AG20443 (cell line): ENCODE measurements at regions not wholly inside any gene's neighbourhood (a gene's known extent, or its start where the extent isn't known, plus 50 kb on each side); places are given as distances from the start of the nearest gene placed in this dataset.
"Not testable (repeated sequence)": the region's sequence is repeated elsewhere in the genome, so short reads cannot be mapped to it uniquely, and the experiment has no call there.

Experiments used
- DNase-seq: peaks from one replicate; pipeline ENCODE4 v3.0.0; 2012; ENCODE audit warnings: low spot score, mixed read lengths

DNA sequence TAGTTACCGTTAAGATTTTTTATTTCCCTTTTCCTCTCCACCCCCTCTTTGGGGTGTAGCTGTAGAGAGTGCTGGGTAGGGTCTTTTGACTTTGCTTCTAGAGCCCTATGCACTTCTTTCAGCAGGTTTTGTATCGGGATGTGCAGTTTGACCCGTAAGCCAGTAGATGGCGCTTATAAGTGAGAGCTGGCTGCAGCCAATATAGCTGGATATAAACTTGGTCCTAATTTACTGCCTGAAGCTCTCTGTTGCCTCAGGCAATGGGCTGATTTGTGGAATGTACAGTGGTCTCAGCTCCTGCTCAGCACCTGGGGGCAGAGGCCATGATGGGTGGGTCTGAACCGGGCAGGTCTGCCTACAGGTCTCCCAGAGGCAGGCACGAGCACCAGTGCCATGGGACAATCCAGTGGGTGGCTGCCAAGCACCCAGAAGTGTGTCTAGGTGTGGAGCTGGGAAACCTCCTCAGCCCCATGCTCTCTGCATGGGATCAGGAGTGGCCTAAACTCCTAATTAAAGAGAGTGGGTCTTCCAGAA lies 146.5 kb downstream of the SPANXN1 start:
- no peak for DNase-seq

DNA sequence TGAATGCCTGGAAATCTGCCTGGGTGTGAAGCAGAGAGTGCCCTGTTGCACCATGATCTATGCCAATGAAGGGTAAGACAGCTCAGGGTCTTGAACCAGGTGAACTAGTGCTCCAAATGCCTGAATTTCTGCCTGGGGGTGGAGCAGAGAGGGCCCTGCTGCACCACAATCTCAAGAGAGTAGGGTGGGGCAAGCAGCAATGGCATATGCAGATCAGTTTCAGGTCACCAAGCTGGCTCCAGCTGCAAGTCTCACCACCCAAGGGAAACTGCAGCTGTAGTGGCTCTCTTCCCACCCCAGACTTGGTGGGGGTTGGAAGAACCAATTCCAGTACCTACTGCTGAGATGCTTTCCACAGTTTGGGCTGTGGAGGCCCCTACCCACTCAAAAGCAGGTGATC lies 147.0 kb downstream of the SPANXN1 start:
- no peak for DNase-seq

DNA sequence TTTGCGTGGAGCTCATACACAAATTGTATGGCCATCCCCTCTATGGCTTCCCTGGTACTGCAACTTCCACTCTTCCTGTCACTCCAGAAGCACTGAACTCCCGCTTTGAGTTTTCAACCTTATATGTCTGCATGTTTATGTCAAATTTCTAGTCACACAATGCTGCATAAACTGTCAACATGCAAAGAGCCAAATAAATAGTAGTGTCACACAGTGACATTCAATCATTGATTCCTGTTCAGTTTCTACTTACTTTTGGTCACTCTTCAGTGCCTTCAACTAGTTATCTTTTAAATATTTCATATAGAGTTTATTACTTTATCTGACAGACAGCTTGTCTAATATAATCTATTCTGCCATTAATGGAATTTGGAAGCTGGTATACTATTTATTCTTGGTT lies 149.3 kb downstream of the SPANXN1 start:
- no peak for DNase-seq

DNA sequence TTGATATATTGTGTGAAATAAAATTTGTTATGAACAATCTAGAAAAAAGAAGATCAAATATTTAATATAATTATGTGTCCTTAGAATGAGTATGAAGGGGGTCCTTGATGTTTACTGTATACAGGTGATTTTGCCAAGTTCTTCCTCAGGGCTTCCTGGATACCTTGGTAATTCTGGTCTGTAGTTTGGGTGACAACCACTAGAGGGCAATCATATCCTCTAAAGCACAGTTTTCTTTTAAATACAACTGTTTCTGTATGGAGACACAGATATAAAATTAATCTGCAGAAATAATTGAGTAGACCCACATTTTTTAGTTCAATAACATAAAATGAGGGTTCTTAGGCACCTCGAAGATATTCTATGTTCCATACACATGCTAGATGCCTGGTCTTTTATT lies 157.7 kb downstream of the SPANXN1 start:
- peak; percentile 7 for DNase-seq

DNA sequence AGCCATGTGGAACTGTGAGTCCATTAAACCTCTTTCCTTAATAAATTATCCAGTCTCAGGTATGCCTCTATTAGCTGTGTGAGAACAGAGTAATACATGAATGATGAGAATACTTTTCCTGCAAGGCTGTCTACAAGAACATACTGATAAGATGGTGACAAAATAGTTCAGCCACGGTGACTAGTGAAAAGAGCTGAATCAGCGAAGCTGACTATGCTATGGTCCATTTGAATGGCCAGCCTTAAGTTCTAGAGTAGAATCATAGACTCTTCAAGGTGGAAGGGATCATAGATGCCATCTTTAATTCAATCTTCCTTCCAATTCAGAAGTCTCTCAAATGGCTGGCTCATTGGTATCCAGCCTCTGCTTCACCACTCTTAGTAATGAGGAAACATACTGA lies 163.3 kb downstream of the SPANXN1 start:
- DNase-seq, result no peak

DNA sequence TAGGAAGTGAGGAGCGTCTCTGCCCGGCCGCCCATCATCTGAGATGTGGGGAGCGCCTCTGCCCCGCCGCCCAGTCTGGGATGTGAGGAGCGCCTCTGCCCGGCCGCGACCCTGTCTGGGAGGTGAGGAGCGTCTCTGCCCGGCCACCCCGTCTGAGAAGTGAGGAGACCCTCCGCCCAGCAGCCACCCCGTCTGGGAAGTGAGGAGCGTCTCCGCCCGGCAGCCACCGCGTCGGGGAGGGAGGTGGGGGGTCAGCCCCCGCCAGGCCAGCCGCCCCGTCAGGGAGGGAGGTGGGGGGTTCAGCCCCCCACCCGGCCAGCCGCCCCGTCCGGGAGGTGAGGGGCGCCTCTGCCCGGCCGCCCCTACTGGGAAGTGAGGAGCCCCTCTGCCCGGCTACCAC lies 188.9 kb downstream of the SPANXN1 start:
- DNase-seq, result not testable (repeated sequence)

DNA sequence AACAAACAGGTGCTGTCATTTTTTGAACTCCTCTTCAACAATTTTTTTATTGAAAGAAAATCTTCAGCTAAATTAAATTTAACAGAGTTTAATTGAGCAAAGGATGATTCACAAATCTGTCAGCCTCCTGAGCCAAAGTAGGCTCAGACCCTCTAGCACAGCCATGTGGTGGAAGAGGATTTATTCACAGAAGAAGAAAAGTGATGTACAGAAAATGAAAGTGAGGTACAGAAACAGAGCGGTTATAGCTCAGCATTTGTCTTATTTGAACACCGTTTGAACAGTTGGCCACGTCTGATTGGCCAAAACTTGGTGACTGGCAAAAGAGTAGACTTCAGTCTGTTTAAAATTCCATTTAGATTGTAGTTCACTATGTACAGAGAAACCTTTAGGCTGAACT lies 217.3 kb downstream of the SPANXN1 start:
- no peak for DNase-seq

DNA sequence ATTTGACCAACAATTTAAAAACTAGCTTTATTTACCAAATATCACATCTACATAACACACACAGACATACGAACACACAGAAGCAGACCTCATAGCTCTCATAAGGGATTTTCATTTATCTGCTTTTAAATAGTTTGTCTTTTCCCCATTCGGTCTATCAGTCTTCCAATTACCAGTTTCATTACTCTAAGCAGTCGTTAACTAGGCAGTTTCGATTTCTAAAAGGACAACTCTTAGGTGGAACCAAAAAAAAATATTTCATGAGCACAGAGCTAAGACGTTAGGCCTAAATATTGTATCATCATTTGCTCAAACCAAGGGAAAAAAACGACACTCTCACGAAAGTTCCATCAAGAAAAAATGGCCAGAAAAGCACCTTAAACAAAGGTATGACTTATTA lies 228.4 kb downstream of the SPANXN1 start:
- DNase-seq, result no peak

DNA sequence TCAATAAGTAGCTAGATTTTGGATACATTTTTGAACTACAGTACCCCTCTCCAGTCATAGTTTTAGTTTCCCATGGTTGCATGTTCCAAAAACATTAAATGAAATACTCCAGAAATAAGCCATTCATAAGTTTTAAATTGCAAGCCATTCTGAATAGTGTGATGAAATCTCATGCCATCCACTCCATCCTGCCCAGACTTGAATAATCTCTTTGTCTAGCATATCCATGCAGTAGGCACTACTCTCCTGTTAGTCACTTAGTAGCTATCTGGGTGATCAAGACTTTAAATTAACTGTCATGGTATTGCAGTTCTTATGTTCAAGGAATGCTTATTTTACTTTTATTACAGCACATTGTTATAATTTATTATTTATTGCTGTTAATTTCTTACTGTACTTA lies 237.4 kb downstream of the SPANXN1 start:
- no peak for DNase-seq

DNA sequence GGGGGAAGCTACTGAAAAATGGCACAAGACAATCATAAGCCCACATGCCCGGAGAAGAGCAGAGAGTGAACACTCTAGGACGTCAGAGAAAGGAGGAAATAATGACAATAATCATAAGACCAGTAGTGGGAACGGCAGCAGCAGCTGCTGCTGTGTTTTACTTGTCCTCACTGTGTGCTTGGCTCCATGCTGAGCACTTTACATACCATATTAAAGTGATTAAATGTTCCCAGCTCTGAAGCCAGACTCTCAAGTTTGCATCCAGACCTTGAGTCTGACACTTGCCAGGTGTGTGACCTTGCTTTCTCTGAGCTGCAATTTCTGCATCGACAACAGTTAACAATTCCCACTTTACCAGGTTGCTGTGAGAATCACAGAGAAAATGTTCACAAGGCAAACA lies 255.4 kb downstream of the SPANXN1 start:
- DNase-seq, result no peak

DNA sequence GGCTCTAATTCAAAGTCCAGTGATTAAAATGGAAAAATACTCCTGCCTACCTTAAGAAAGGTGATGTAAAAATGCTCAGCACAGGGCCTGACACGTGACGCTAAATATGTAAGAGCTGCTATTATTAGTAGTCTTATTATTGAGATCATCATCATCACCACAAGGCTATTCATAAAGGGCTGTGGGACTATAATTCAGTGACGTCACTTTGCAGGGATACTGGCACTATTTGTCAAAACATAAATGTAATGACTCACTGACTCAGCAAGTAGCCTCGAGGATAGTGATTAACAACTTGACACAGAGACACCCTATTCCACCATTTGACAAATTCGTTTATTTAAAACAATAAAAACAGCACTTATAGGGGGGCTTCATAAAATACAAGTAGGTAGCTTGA lies 258.9 kb downstream of the SPANXN1 start:
- DNase-seq, result no peak

DNA sequence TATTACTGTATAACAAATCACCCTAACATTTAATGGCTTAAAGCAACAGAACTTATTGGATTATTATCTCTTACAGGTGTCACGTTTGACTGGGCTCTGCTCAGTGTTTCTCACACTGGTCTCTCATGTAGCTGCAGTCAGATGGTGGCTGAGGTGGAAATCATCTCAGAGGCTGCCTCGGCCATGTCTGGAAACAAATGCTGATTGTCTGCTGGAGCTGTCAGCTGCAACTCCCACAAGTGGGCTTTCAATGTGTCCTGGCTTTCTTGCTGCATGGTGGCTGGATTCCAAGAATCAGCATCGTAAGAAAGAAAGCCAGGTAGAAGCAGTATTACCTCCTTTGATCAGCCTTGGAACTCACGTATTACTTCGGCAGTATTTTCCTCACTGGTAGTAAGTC lies 277.6 kb downstream of the SPANXN1 start:
- no peak for DNase-seq

DNA sequence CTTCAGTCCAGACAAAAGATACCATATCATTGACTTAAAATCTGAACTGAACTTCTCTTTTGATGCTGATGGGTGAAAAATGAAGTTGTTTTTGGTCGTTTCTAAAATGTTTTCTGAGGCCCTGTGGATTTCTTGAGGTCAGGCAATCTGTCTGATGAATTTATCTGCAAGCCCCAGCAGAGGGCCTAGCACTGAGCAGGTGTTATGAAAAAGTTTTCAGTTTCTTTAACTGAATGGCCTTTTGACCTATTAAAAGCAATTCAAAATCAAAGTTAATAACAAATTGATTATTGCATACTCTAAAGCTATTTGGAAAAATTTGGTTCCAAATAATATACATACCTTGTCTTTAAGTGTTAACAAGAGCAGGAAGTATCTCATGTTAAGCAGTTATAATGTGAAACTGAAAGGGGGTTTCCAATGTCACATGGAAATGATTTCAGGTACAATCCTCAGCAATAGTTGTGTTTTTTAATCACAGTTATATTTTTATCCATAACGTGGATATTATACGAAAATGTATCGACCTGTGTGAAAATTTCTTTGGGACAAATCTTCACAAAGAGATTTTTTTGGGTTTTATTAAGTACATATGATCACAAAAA lies 285.0 kb downstream of the SPANXN1 start:
- DNase-seq, result no peak

DNA sequence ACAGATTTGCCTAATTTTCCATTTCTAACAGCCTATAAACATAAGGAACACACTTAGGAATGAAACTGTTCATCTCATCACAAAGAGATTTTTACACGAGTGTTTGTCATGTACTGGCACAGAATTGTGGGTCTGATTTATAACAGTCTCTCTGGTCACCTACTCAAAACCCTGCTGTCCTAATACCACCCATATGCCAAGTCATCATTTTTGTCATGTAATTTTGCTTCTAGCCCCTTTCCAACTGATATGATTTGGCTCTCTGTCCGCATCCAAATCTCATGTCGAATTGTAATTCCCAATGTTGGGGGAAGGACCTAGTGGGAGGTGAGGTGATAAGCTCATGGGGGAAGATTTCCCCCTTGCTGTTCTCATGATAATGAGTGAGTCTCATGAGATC lies 284.1 kb upstream of the SLITRK2 start:
- no peak for DNase-seq

DNA sequence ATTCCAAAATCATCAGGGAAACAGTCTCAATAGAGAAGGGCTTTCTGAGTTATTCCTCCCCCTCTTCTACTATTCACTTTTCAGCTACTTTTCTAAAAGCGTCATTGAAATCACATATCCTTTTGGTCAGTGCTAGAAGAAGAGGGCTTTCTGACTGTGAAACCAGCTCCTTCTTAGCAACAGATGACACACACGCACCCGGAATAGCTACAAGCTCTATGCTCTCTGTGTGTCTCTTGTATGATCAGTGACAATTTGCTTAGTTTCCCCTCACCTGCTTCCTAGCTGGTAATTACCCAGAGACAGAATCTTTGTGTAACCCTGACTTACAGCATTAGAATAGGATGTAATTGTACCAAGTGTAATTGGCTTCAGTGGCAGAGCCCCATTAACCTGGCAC lies 268.1 kb upstream of the SLITRK2 start:
- DNase-seq, result no peak

DNA sequence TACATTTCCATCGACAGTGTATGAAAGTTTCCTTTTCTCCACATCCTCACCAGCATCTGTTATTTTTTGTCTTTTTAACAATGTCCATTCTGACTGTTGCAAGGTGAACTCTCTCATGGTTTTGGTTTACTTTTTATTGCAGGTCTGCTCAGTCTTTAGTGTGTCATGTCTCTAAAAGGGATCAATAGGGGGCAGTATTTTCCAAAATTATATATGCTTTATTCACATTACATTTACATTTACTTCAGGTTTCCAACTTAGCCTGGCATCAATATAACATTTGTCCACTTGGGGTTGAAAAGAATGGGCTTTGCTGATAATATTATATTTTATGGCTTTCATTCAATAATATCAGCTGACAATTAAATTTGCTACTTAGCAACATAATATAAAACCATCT lies 265.0 kb upstream of the SLITRK2 start:
- no peak for DNase-seq

DNA sequence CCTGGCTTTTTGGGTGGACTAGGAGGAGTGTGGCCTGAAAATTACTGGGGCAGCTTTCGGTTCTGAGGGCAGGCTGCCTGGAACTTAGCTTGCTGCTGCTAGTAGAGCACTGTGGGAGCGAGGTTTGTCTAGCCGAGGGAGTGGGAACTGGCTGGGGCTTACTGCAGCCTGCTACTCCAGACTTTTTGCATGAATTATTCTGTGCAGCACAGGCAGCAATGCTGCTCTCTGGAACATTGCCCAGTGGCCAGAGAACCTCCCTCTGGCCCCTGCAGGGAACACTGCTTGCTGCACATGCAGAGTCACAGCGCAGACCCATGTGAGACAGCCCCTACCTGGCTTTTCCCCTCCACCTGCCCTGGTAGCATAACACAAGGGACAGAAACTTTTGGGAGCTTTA lies 263.9 kb upstream of the SLITRK2 start:
- DNase-seq, result no peak

DNA sequence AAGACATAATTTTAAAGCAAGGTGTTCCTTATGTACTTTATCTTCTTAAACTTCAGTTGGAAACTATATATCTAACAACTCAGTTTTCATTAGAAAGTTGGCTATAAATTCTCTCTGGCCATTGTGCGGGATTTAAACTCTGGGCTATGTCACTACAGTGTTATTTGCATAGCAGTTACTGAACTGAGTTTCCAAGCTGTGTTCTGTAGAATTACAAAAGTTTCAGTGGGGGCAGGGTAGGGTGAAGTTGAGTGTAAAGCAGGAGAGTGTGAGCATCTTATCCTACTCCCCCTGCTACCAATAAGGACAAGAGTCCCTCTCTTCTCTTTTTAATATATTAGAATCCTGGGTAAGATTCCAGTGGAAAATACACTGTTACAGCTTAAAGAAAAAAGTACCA lies 254.5 kb upstream of the SLITRK2 start:
- DNase-seq, result no peak

DNA sequence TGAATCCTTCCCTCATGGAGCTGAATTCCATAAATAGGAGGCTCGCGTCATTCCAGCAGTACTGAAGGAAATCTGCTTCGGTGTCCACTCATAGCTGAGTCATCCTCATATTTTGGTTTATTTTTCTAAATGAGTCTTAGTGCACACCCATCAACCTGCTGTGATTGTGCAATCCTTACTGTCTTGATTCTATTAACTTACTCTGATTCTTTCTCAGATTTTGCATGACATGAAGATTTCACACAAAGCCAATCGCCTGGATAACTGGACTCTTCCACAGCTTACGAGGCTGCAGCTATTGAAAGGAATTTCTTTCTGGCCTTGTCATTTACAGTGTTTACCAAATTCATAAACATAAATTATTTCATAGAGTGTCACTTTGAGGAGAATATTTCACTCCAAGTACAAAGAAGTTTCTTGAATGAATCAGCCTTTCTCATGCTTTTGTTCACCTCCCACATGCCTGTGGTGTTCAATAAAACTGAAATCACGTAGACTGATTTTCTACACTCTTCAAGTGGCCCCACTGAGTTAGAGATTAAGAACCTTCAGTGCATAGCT lies 207.6 kb upstream of the SLITRK2 start:
- DNase-seq, result no peak

DNA sequence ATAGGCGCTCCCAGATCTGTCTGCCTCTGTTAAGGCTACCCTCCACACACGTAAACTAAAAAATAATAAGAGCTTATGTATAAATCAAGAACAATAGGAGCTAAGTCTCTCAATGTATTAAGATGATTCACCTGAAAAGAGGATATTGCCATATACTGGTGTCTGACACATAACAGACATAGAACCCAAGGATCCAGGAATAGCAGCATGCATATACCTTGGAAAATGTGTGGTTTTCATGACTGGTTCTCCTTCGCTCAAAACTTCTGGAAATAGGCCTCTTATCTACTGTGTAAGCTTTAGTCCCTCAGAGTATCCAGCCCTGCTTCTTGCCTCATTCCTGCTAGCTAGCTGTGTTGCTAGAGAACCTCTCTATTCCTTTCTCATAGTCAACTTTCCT lies 203.7 kb upstream of the SLITRK2 start:
- DNase-seq, result no peak

DNA sequence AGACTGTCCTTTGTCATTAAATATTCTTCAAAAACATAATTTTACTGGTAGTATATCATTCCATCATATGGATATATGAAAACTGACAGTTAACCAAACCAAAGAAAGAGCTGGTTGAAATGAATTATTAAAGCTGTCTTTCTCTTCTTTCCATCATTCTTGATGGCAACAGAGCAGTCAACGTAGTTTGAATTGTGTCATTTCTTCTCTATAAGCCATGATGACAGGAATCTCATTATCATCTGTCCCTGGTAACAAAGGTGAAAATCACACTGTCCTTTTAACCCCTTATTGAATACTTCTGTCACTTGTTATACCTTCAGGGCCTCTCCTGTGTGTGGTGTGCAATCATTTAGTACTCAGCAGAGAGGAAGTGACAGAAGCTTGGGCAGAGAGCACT lies 197.0 kb upstream of the SLITRK2 start:
- DNase-seq, result no peak

DNA sequence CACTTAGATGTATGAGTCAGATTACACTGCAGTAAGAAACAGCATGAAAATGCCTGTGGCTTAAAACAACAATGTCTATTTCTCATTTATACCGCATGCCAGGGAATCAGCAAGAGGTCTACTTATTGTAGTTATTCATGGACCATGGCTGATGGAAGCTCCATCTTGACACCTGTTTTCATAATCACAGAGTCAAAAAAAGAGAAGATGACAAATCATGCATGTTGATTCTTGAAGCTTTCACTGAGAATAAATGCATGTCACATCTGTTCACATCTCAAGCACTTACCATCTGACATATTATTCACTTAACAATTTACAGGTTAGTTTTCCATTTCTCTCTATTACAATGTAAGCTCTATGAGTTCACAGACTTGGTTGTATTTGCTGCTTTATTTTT lies 194.2 kb upstream of the SLITRK2 start:
- no peak for DNase-seq

DNA sequence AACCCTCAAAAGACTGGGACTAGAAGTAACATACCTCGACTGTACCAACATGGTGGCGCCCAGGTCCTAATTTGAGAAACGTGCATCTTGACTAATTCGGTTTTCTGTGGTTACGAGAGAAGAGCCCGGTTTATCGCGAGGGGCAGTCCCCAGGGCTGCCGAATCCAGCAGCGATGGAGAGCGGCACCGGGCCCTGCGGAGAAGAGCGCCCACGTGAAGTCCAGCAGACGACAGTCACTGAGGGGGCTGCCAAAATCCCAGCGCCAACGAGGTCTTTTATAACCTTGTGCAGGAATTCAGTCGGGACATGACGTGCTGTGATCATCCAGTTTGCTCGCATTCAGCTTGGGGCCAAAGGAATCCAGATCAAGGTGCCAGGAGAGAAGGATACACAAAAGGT lies 187.5 kb upstream of the SLITRK2 start:
- DNase-seq, result no peak

DNA sequence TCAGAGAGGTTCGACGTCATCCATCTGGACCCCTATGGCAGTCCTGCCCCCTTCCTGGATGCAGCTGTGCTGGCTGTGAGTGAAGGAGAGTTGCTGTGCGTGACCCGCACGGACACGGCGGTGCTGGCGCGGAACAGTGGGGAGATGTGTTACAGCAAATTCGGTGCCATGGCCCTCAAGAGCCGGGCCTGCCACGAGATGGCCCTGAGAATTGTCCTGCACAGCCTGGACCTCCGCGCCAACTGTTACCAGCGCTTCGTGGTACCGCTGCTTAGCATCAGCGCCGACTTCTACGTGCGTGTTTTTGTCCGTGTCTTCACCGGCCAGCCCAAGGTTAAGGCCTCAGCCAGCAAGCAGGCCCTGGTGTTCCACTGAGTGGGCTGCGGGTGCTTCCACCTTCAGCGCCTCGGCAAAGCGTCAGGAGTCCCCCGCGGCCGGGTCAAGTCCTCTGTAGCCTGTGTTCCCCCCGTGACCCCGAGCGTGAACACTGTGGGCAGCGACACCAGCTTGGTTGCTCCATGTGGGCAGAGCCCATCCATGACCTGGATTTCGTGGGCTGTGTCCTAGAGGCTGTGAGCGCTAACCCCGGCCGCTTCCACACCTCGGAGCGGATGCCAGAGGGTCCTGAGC lies 186.7 kb upstream of the SLITRK2 start:
- no peak for DNase-seq
